ENCODE measurements at regions not wholly inside any gene's neighbourhood (a gene's known extent, or its start where the extent isn't known, plus 50 kb on each side); places are given as distances from the start of the nearest gene placed in this dataset.

DNA sequence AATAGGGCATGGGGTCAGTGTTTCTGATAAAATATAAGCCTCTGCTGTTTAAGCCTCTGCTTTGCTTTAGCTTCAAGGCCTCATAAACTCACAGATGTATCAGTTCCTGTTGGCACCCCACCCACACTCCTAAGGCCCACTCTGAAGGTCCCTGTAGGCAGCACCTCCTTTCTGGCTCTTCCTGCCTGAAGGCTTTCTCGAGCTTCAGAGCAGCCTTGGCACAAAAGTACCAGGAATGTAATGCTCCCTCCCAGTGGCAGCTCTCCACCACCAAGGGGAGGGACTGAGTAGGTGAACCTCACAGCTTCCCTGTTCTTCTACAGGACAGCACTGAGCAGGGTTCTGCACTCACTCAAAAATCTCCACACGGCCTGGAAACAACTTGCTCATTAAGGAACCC is 102.2 kb downstream of the ABHD5 start:
- Histone ChIP-seq H3K27me3 (ENCODE audit: control insufficient read depth, insufficient read depth, low read length) (peaks cover 8% of the 10 kb centered on the region), H3K9me3 (ENCODE audit: control insufficient read depth, insufficient read depth, low read length) (no peaks in the 10 kb centered on the region), H3K27ac (ENCODE audit: low read depth, low read length) (no peak overlapping the region), H3K4me3 (ENCODE audit: low read depth, low read length) (no peak overlapping the region)
- ChIA-PET POLR2A (no interaction called here), CTCF (interaction anchor here (0.6 to 2.8 kb wide), 2 partner anchors 24 to 26 kb away, joined by 4 to 9 read pairs; no protein-coding TSS in a partner anchor)
- no peak for DNase-seq (ENCODE audit: low read depth, low spot score)
- TF ChIP-seq, protein P1, sequence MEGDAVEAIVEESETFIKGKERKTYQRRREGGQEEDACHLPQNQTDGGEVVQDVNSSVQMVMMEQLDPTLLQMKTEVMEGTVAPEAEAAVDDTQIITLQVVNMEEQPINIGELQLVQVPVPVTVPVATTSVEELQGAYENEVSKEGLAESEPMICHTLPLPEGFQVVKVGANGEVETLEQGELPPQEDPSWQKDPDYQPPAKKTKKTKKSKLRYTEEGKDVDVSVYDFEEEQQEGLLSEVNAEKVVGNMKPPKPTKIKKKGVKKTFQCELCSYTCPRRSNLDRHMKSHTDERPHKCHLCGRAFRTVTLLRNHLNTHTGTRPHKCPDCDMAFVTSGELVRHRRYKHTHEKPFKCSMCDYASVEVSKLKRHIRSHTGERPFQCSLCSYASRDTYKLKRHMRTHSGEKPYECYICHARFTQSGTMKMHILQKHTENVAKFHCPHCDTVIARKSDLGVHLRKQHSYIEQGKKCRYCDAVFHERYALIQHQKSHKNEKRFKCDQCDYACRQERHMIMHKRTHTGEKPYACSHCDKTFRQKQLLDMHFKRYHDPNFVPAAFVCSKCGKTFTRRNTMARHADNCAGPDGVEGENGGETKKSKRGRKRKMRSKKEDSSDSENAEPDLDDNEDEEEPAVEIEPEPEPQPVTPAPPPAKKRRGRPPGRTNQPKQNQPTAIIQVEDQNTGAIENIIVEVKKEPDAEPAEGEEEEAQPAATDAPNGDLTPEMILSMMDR (IDR thresholded peaks at IDR 0.05; ENCODE audit: low read depth, low read length): no peak

DNA sequence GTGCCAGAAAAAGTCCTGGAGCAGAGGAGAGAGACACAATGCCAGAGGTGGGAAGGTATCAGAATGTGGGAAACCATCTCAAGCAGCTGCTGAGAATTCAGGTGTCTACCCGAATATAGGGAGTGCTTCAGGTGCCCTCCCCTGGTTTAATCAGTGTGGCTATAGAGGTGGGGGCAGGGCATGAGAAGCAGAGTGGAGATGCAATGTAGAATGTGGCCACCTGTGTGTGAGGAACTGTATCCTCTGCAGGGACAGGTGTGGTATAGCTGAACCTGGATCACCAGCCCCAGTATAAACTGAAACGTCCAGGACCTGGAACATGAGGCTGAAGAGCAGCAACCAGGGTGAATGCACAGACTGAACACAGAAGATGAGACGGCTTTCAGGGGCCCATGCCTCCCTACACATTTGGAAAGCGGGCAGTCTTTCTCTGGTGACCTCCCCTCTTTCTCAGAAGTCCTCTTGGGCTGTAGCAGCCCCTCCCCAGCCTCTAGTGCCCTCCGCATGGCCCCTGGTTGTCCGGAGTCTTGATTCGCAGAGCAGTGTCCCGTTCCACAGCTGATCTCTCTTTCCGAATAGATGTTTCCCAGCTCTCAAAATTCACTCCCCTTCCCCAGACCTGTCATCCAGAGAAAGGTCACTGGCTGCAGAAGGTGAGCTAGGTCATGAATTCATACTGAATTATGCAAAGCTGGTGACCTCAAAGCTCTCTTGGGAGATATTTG is 103.1 kb downstream of the ABHD5 start:
- TF ChIP-seq, protein P1 (IDR thresholded peaks at IDR 0.05; ENCODE audit: low read depth, low read length): no peak
- Histone ChIP-seq H3K27ac (ENCODE audit: low read depth, low read length) (no peak overlapping the region), H3K27me3 (ENCODE audit: control insufficient read depth, insufficient read depth, low read length) (peaks cover 8% of the 10 kb centered on the region), H3K9me3 (ENCODE audit: control insufficient read depth, insufficient read depth, low read length) (no peaks in the 10 kb centered on the region), H3K4me3 (ENCODE audit: low read depth, low read length) (no peak overlapping the region)
- no peak for DNase-seq (ENCODE audit: low read depth, low spot score)
- ChIA-PET CTCF (interaction anchor here (2.8 kb wide), 1 partner anchor 25 kb away, joined by 9 read pairs; no protein-coding TSS in a partner anchor), POLR2A (no interaction called here)

- no peaks in the 10 kb centered on the region for H3K9me3 ChIP-seq (ENCODE audit: control insufficient read depth, insufficient read depth, low read length)
- CTCF ChIA-PET: interaction anchor here (2.8 kb wide), 1 partner anchor 26 kb away, joined by 9 read pairs; no protein-coding TSS in a partner anchor
- no peak overlapping the region for H3K27ac ChIP-seq (ENCODE audit: low read depth, low read length)
- no peak overlapping the region for H3K4me3 ChIP-seq (ENCODE audit: low read depth, low read length)
- POLR2A ChIA-PET: no interaction called here
- peak; percentile 24 for DNase-seq (ENCODE audit: low read depth, low spot score)
- H3K27me3 ChIP-seq (ENCODE audit: control insufficient read depth, insufficient read depth, low read length): peaks cover 6% of the 10 kb centered on the region
- TF ChIP-seq, protein P1 (IDR thresholded peaks at IDR 0.05; ENCODE audit: low read depth, low read length): no peak
Measured at GRCh38 chr3:43794776-43795175, 104.0 kb downstream of the ABHD5 start.

DNA sequence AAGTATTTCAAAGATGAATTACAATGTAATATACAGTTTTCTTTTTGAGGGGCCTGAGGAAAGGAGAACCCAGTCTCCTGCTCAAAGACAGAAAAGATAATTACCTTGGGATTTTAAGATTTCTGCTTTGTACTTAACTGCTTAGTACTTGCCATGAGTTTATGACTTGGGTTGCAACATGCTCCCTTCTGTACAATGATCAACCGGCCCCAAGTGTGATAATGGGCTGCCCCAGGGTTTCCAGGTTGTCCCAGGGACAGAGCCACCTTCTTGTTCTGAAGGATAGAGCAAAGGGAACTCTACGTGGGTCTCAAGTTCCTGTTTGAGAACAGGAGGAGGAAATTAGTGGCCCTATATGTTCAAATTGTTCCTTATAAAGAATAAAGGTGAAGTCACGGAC is 104.8 kb downstream of the ABHD5 start:
- no peak overlapping the region for H3K4me3 ChIP-seq (ENCODE audit: low read depth, low read length)
- POLR2A ChIA-PET: no interaction called here
- no peak for DNase-seq (ENCODE audit: low read depth, low spot score)
- no peaks in the 10 kb centered on the region for H3K9me3 ChIP-seq (ENCODE audit: control insufficient read depth, insufficient read depth, low read length)
- H3K27me3 ChIP-seq (ENCODE audit: control insufficient read depth, insufficient read depth, low read length): peaks cover 2% of the 10 kb centered on the region
- TF ChIP-seq, protein P1 (IDR thresholded peaks at IDR 0.05; ENCODE audit: low read depth, low read length): no peak
- H3K27ac ChIP-seq (ENCODE audit: low read depth, low read length): no peak overlapping the region
- CTCF ChIA-PET: no interaction called here

DNA sequence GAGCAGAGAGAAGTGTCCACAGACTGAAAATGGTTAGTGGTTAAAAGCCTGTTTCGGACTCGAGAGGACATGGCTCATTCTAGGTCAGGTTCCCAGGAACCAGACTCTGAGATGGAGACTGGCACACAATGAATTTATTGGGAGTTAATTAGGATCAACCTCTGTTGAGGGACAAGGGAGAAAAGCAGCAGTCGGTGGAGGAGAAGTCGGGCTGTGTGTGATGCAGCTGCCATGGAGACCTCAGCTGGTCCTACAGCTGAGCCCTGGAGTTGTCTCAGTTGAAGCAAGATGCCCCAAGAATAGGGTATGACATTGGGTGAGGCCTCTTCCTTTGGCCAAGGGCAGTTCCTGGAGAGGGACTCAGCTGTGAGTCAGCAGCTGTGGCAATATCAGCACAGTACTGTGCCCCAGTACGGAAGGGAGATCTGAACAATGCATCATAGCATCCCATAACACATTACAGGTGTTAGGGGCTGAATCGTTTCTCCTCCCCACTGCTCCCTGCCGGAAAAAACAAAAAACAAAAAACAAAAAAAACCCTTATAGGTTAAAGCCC is 105.4 kb downstream of the ABHD5 start:
- DNase-seq (ENCODE audit: low read depth, low spot score): no peak
- POLR2A ChIA-PET: no interaction called here
- no peak overlapping the region for H3K27ac ChIP-seq (ENCODE audit: low read depth, low read length)
- H3K4me3 ChIP-seq (ENCODE audit: low read depth, low read length): no peak overlapping the region
- TF ChIP-seq, protein P1 (IDR thresholded peaks at IDR 0.05; ENCODE audit: low read depth, low read length): no peak
- CTCF ChIA-PET: no interaction called here
- no peaks in the 10 kb centered on the region for H3K9me3 ChIP-seq (ENCODE audit: control insufficient read depth, insufficient read depth, low read length)
- H3K27me3 ChIP-seq (ENCODE audit: control insufficient read depth, insufficient read depth, low read length): no peaks in the 10 kb centered on the region

Data from AG04450 (cell line).